ENCODE measurements at regions not wholly inside any gene's neighbourhood (a gene's known extent, or its start where the extent isn't known, plus 50 kb on each side); places are given as distances from the start of the nearest gene placed in this dataset.
"Not testable (repeated sequence)": the region's sequence is repeated elsewhere in the genome, so short reads cannot be mapped to it uniquely, and the experiment has no call there.

DNA sequence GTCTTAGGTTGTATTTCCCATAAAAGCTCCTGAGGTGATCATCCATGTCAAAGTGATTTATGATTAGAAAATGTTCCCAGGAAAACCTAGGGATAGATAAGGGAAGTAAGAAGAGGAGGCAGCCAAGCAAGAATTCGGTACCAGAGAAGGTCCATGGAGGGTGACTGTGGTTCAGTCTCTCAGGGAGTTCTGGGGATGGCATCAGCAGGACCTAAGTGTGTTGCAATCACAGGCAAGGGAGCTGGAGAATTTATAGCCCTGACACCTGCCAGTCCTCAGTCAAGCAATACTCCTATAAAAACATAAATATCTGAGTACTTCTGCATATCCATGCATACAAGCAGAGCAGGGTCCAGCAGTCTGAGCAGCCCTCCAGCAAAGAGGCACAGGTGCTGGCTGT is 95.6 kb upstream of the TOPAZ1 start:
- intact Hi-C loops (cut with micrococcal nuclease) = no loop called here

DNA sequence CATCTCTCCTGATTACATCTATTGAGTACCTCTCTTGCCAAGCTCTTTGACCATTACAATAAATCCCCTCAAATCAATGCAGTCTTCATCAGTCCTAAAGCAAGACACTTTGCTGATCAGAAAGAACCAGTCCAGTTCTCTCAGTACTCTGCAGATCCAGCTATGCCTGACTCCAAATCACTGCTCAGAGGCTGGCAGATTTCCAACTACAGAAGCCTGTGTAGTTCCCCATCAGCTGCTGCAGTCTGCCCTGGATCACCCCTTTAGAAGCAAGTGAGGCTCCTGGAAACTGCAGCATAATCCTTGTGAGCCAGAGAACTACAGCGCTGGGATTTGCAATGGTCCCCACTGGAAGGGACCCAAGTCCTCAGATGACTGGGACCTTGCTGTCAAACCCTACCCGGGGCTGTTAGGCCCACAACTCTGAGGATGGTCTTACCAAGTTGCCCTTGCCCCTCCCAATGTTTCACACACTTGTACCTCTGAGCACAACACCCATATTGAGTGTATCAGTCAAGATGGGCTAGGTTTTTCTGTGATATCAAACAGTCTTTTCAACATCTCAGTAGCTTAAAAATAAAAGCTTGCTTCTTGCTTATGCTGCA is 81.9 kb upstream of the TOPAZ1 start:
- intact Hi-C loops (cut with micrococcal nuclease) = no loop called here
- peaks cover 5% of the 10 kb centered on the region for H3K27me3 Mint-ChIP-seq

More for the DNA sequence above, 95.6 kb upstream of the TOPAZ1 start:
- Mint-ChIP-seq H3K4me3 (no peak overlapping the region), H3K36me3 (ENCODE audit: low read depth) (no peaks in the 10 kb centered on the region), H3K9me3 (no peaks in the 10 kb centered on the region), H3K27me3 (peaks cover 16% of the 10 kb centered on the region), H3K4me1 (ENCODE audit: low read depth) (no peaks in the 10 kb centered on the region), H3K27ac (no peak overlapping the region)

DNA sequence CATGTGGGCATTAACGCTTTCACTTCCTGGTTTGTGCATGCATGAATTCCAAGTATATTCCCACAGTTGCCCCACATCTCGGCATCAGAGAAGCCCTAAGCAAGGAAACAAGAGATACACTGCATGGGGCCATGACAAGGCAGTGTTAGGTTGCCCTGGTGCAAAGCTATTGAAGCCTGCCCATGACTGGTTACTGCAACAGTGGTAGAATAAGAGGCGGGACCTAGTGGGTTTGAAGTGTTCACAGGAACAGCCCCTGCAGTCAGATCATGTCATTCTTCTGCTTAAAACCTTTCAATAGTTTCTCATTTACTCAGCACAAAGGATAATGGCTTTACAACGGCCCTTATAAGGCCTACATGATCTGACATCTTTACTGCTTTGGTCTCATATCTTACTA is 80.9 kb upstream of the TOPAZ1 start:
- Mint-ChIP-seq H3K4me3 (no peak overlapping the region), H3K36me3 (ENCODE audit: low read depth) (no peaks in the 10 kb centered on the region), H3K27me3 (peaks cover 5% of the 10 kb centered on the region), H3K4me1 (ENCODE audit: low read depth) (no peaks in the 10 kb centered on the region), H3K9me3 (no peaks in the 10 kb centered on the region), H3K27ac (no peak overlapping the region)
- intact Hi-C loops (cut with micrococcal nuclease) = no loop called here

More for the DNA sequence above, 81.9 kb upstream of the TOPAZ1 start:
- no peak overlapping the region for H3K27ac Mint-ChIP-seq
- H3K9me3 Mint-ChIP-seq = no peaks in the 10 kb centered on the region
- H3K36me3 Mint-ChIP-seq (ENCODE audit: low read depth) = no peaks in the 10 kb centered on the region
- no peak overlapping the region for H3K4me3 Mint-ChIP-seq
- no peaks in the 10 kb centered on the region for H3K4me1 Mint-ChIP-seq (ENCODE audit: low read depth)

DNA sequence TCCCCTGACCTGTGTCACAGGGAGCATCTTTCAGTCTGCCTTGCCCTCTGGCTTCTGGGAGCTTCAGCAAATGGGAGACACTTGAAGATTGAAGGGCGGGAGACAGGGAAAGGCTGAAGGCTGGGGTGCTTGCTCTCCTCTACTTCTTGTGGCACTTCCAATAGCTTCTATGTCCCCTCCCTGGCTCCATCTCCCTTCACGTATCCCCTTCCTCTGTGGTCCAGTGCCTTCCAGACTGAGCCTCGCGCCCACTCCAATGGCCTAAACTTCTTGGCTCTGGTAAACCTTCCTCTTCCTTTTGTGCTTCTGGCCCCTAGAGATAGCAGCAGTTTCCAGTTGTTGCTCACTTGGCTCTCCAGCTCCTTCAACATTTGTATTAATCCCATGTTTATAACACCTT is 69.8 kb upstream of the TOPAZ1 start:
- intact Hi-C loops (cut with micrococcal nuclease) = no loop called here

DNA sequence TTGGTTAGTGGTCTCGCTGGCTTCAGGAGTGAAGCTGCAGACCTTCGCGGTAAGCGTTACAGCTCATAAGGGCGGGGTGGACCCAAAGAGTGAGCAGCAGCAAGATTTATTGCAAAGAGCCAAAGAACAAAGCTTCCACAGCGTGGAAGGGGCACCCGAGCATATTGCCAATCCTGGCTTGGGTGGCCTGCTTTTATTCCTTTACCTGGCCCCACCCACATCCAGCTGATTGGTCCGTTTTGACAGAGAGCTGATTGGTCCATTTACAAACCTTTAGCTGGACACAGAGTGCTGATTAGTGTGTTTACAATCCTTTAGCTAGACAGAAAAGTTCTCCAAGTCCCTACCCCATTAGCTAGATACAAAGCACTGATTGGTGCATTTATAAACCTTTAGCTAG is 69.0 kb upstream of the TOPAZ1 start:
- H3K4me3 Mint-ChIP-seq; H3K36me3 Mint-ChIP-seq (ENCODE audit: low read depth); H3K27me3 Mint-ChIP-seq; H3K4me1 Mint-ChIP-seq (ENCODE audit: low read depth); intact Hi-C loops (cut with micrococcal nuclease); H3K27ac Mint-ChIP-seq; H3K9me3 Mint-ChIP-seq: not testable (repeated sequence)

More for the DNA sequence above, 69.8 kb upstream of the TOPAZ1 start:
- Mint-ChIP-seq H3K4me3 (no peak overlapping the region), H3K9me3 (no peaks in the 10 kb centered on the region), H3K4me1 (ENCODE audit: low read depth) (no peaks in the 10 kb centered on the region), H3K27ac (no peak overlapping the region), H3K36me3 (ENCODE audit: low read depth) (no peaks in the 10 kb centered on the region), H3K27me3 (peaks cover 9% of the 10 kb centered on the region)

DNA sequence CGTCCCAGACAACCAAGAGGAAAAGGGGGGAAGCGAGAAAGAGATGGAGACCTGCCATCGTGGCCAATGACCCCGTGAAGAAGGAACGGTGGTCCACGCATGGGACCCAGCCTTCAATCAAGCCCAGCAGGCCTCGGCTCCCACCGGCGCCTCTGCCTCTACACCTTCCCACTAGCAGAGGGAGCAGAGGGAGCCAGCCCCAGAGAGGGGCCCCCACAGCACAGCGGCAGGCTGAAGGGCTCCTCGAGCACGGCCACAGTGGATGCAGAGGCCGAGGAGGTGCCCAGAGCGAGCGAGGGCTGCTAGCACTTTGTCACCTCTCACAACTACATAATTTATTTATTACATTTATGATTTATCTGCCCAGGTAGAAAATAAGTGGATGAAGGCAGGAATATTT is 68.4 kb upstream of the TOPAZ1 start:
- Mint-ChIP-seq H3K27ac (no peak overlapping the region), H3K36me3 (ENCODE audit: low read depth) (no peaks in the 10 kb centered on the region), H3K27me3 (peaks cover 8% of the 10 kb centered on the region), H3K4me3 (no peak overlapping the region), H3K9me3 (no peaks in the 10 kb centered on the region), H3K4me1 (ENCODE audit: low read depth) (no peaks in the 10 kb centered on the region)
- intact Hi-C loops (cut with micrococcal nuclease) = no loop called here

DNA sequence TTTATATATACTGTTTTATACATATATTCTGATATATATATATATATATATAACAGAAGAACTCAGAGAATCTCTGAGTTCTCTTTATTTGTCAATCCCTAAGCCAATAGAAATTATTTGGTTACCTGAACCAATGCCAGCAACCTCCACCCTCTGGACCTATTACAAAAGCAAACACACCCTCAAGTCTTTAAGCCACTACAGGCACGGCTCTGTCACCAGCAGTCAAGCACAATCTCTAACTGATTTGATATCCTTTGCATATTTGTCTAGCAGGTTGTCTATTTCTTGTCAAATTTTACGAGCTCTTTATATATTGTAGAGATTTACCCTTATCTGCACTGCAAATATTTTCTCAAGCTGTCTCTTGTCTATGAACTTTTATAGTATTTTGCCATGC is 66.6 kb upstream of the TOPAZ1 start:
- Mint-ChIP-seq H3K36me3 (ENCODE audit: low read depth) (no peaks in the 10 kb centered on the region), H3K9me3 (no peaks in the 10 kb centered on the region), H3K27ac (no peak overlapping the region), H3K27me3 (peaks cover 4% of the 10 kb centered on the region), H3K4me1 (ENCODE audit: low read depth) (no peaks in the 10 kb centered on the region), H3K4me3 (no peak overlapping the region)
- intact Hi-C loops (cut with micrococcal nuclease) = no loop called here

DNA sequence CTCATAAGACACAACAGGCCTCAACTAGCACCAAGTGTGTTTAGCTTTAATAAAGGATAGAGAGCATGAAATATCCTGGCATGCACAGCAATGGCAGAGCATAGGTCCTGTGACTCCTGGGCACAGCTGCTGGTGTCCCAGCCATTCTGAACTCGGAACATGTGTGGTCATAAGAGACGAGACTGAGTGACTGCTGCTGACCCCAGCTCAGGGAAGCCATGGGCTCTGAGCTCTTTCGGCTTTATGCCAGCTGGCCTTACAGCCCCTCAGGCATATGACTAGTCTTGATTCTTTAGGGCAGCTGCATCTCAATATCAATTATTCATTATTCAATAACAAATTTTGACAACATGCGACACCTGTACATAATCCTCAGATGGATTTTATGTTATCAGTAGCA is 62.4 kb upstream of the TOPAZ1 start:
- Mint-ChIP-seq H3K9me3 (no peaks in the 10 kb centered on the region), H3K36me3 (ENCODE audit: low read depth) (no peaks in the 10 kb centered on the region), H3K4me3 (no peak overlapping the region), H3K4me1 (ENCODE audit: low read depth) (no peaks in the 10 kb centered on the region), H3K27ac (no peak overlapping the region), H3K27me3 (peaks cover 1% of the 10 kb centered on the region)
- intact Hi-C loops (cut with micrococcal nuclease) = no loop called here

DNA sequence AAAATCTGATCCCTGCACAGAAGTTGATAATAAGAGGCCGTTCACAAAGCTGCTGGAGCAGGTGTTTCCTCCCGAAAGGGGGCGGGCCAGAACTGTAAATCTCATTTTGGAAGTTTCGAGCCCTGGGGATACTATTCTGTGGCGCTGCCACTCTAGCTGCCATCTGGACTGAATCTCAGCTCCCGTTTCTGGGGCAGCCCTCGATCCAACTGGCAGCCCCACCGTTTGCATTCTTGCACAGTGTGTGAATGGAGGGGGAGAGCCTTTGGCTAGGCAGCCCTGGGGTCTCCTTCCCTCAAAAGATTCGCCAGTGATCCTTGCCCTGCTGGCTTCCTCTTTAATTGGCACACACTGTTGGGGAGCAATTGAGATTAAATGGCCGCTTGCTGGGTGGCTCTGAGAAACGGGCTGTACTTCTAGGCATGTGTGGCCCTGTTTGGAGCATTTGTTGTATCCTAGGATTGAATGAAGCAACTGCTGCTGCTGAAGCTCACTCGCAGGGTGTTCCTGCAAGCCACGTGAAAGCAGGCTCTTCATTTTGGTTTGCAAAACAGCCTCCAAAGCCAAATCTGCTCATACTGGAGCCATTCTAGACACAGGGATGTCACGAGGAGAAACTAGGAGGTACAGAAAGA is 57.2 kb upstream of the TOPAZ1 start:
- Mint-ChIP-seq H3K4me3 (no peak overlapping the region), H3K9me3 (no peaks in the 10 kb centered on the region), H3K4me1 (ENCODE audit: low read depth) (peaks cover 5% of the 10 kb centered on the region), H3K36me3 (ENCODE audit: low read depth) (no peaks in the 10 kb centered on the region), H3K27ac (no peak overlapping the region), H3K27me3 (peaks cover 8% of the 10 kb centered on the region)
- intact Hi-C loops (cut with micrococcal nuclease) = no loop called here

DNA sequence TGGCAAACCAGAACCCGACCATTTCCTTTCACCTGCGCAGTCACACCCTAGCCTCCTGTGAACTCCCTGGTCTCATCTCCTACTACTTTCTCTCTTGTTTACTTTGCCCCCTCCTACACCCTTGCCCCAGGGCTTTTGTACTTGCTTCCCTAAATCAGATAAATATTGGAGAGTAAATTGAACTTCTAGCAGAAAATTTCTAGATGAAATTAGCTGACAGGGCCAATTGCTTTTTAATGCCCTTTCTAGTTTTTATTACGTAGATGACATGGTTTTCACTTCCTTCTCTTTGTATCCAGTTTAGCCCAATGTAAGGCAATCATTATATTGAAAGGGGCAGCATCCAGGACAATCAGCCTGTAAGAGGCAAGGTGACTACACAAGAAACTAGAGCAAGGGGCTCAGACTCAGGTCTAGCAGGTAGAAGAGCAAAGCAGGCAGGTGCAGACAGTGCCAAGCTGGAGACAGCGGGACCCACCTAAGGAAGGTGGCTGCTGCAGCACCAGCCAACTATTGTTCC is 56.2 kb upstream of the TOPAZ1 start:
- H3K36me3 Mint-ChIP-seq (ENCODE audit: low read depth) = no peaks in the 10 kb centered on the region
- intact Hi-C loops (cut with micrococcal nuclease) = no loop called here
- H3K4me1 Mint-ChIP-seq (ENCODE audit: low read depth) = peaks cover 5% of the 10 kb centered on the region
- H3K9me3 Mint-ChIP-seq = no peaks in the 10 kb centered on the region
- peaks cover 8% of the 10 kb centered on the region for H3K27me3 Mint-ChIP-seq
- H3K27ac Mint-ChIP-seq = no peak overlapping the region
- no peak overlapping the region for H3K4me3 Mint-ChIP-seq

DNA sequence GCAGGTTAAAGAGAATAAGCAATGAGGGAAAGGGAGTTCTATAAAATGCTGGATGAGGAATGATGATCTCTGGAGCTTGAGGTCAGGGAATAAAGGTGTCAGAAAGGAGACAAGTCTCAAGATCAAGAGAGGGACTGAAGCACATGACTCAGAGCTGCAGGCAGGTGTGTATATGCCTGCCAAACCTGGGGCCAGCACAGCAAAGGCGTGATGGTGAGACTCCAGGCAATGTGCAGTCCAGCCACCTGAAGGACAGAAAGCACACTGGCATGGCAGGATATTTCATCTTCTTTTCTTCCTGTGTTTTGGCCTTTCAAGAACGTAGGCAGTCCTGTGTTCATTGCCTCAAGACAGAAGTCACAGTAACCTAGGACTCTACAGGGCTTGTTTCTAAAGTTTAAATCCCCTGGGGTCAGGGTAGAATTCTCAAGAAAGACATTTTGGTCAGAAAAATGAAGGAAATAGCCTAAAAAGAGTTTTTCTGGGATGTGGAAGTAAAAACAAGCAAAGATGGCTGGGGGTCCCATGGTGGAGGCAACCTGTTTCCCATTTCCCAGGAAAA is 55.5 kb upstream of the TOPAZ1 start:
- Mint-ChIP-seq H3K4me3 (no peak overlapping the region), H3K4me1 (ENCODE audit: low read depth) (peaks cover 5% of the 10 kb centered on the region), H3K27ac (no peak overlapping the region), H3K9me3 (no peaks in the 10 kb centered on the region), H3K36me3 (ENCODE audit: low read depth) (no peaks in the 10 kb centered on the region), H3K27me3 (peaks cover 8% of the 10 kb centered on the region)
- intact Hi-C loops (cut with micrococcal nuclease) = no loop called here

DNA sequence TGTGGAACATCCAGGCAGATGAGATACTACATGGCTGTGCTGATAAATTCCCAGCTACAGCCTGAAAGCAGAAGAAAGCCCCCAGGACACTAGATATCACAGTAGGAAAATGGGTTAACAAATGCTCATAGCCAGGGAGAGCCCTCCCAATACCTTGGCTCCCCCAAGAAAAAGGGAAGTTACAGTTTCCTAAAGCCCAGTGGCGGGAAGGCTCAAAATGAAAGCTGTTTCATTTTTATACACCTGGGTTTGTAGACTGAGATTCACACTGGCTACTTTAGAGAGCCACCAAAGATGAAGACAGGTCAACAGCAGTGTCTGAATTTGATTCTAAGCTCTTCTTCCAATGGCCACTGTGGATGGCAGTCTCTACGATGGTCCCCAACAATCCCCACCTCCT is 55.0 kb upstream of the TOPAZ1 start:
- Mint-ChIP-seq H3K4me1 (ENCODE audit: low read depth) (peaks cover 5% of the 10 kb centered on the region), H3K9me3 (peaks cover 3% of the 10 kb centered on the region), H3K4me3 (no peak overlapping the region), H3K36me3 (ENCODE audit: low read depth) (no peaks in the 10 kb centered on the region), H3K27ac (no peak overlapping the region), H3K27me3 (peaks cover 8% of the 10 kb centered on the region)
- intact Hi-C loops (cut with micrococcal nuclease) = no loop called here

Measured in dendritic cell treated with granulocyte-macrophage colony-stimulating factor and Interleukin-4, amounts not matched to agents 40 ng/mL and 50 ng/mL, for 4 days (primary cell).